HCT116 (cell line): ENCODE measurements at regions not wholly inside any gene's neighbourhood (a gene's known extent, or its start where the extent isn't known, plus 50 kb on each side); places are given as distances from the start of the nearest gene placed in this dataset.

ENCODE experiments used
- ATAC-seq: fragments of 200-7000 bp; cut with Tn5 transposase; 2 replicates; pipeline ENCODE4 v1.9.1; 2020; ENCODE audit warnings: mild to moderate bottlenecking, moderate library complexity
- BruUV-seq: library from RNA; stranded (reverse); fragments of 400-500 nt; replicated peaks from 2 replicates; lab custom pipeline; 2021; lab: Mats Ljungman, UMichigan
- CTCF ChIA-PET: fragments of 300-600 bp; sonication (Branson Sonifier 250); formaldehyde crosslinking; loops from one replicate; lab custom pipeline; 2021; ENCODE audit warnings: antibody characterized with exemption; lab: Charles Lee
- POLR2A ChIA-PET: fragments of 300-600, 350-600 bp; sonication (Branson Sonifier 250); formaldehyde crosslinking; loops from one replicate; lab custom pipeline; 2021; ENCODE audit warnings: antibody characterized with exemption; lab: Charles Lee
- RAD21 ChIA-PET, 2 experiments: fragments of 300-600 bp; sonication (Branson Sonifier 250); formaldehyde crosslinking; loops; one replicate each; lab custom pipeline; 2023; ENCODE audit warnings: low total read pairs in 2 of 2; ENCODE audit not compliant: uncharacterized antibody in 2 of 2, unreplicated experiment in 2 of 2, low non-redundant PET in 1 of 2; lab: Charles Lee
- DNase-seq: peaks from one replicate; pipeline ENCODE4 v3.0.0-alpha.2; 2010; ENCODE audit warnings: low read depth, low spot score
- H2AFZ ChIP-seq: fragments of 200-600 bp; shearing (Covaris generic), sonication (generic); 2 replicates; pipeline ENCODE4 v1.6.1; 2017; ENCODE audit warnings: low read depth, mixed run types, mixed read lengths, antibody characterized with exemption, low read length; ENCODE audit not compliant: poor library complexity, severe bottlenecking
- H3K27ac ChIP-seq: 2 replicates; pipeline ENCODE4 v1.5.1; 2012; ENCODE audit warnings: low read depth, low read length
- H3K27me3 ChIP-seq: fragments of 200-600 bp; sonication (generic); 2 replicates; pipeline ENCODE4 v1.6.1; 2016; ENCODE audit warnings: mixed run types, low read length, mixed read lengths; ENCODE audit not compliant: insufficient read depth
- H3K36me3 ChIP-seq, 2 experiments: fragments of 200-500 bp in 1 of 2; fragments of 200-600 bp in 1 of 2; sonication (Bioruptor generic) in 1 of 2; sonication (generic) in 1 of 2; 2 replicates each; pipeline versions ENCODE4 v1.5.1 to v1.6.1; 2014 to 2016; ENCODE audit warnings: low read length in 2 of 2, inconsistent platforms in 1 of 2, mixed read lengths in 1 of 2, mixed run types in 1 of 2; ENCODE audit not compliant: insufficient read depth in 2 of 2, control insufficient read depth in 1 of 2
- H3K4me1 ChIP-seq, 2 experiments: fragments of 200-600 bp in 1 of 2; sonication (generic) in 1 of 2; 2 replicates each; pipeline versions ENCODE4 v1.5.1 to v1.6.1; 2012 to 2017; ENCODE audit warnings: low read length in 2 of 2, inconsistent platforms in 1 of 2, mild to moderate bottlenecking in 1 of 2, mixed read lengths in 1 of 2, mixed run types in 1 of 2, moderate library complexity in 1 of 2; ENCODE audit not compliant: insufficient read depth in 2 of 2, control insufficient read depth in 1 of 2
- H3K4me2 ChIP-seq: fragments of 200-600 bp; sonication (generic); 2 replicates; pipeline ENCODE4 v1.6.1; 2017; ENCODE audit warnings: mixed run types, low read length, mixed read lengths
- H3K4me3 ChIP-seq, 2 experiments: fragments of 200-600 bp in 1 of 2; sonication (generic) in 1 of 2; replicated peaks in 1 of 2; 2 replicates each; pipeline ENCODE4 v1.5.1; 2011 to 2016; ENCODE audit warnings: low read length in 2 of 2, control low read depth in 1 of 2, low read depth in 1 of 2, mild to moderate bottlenecking in 1 of 2, mixed read lengths in 1 of 2, mixed run types in 1 of 2
- H3K79me2 ChIP-seq: fragments of 200-600 bp; sonication (generic); 2 replicates; pipeline ENCODE4 v1.6.1; 2017; ENCODE audit warnings: mild to moderate bottlenecking, mixed run types, low read length, moderate library complexity, mixed read lengths; ENCODE audit not compliant: insufficient read depth
- H3K9ac ChIP-seq: fragments of 200-600 bp; sonication (generic); 2 replicates; pipeline ENCODE4 v1.6.1; 2016; ENCODE audit warnings: low read length, mixed read lengths
- H3K9me2 ChIP-seq: fragments of 200-600 bp; sonication (generic), shearing (Covaris generic); 2 replicates; pipeline ENCODE4 v1.6.1; 2017; ENCODE audit warnings: mixed run types, mild to moderate bottlenecking, moderate library complexity; ENCODE audit not compliant: insufficient read depth
- H3K9me3 ChIP-seq, 2 experiments: fragments of 200-500 bp in 1 of 2; fragments of 200-600 bp in 1 of 2; sonication (Bioruptor generic) in 1 of 2; sonication (generic) in 1 of 2; 2 replicates each; pipeline ENCODE4 v1.6.1; 2014 to 2017; ENCODE audit warnings: low read length in 2 of 2, mixed read lengths in 2 of 2, inconsistent platforms in 1 of 2, low read depth in 1 of 2, mild to moderate bottlenecking in 1 of 2, mixed run types in 1 of 2, moderate library complexity in 1 of 2; ENCODE audit not compliant: control insufficient read depth in 1 of 2, insufficient read depth in 1 of 2
- H4K20me1 ChIP-seq: fragments of 200-600 bp; sonication (generic), shearing (Covaris generic); 2 replicates; pipeline ENCODE4 v1.6.1; 2017; ENCODE audit warnings: mixed run types, mild to moderate bottlenecking, moderate library complexity; ENCODE audit not compliant: insufficient read depth
- ATF3 ChIP-seq: IDR thresholded peaks from 2 replicates; pipeline ENCODE4 v1.6.1; 2012
- CBX3 ChIP-seq: IDR thresholded peaks from 2 replicates; pipeline ENCODE4 v1.6.1; 2012; ENCODE audit warnings: low read depth
- CEBPB ChIP-seq: IDR thresholded peaks from 2 replicates; pipeline ENCODE4 v1.6.1; 2012; ENCODE audit warnings: low read depth
- ELF1 ChIP-seq: IDR thresholded peaks from 2 replicates; pipeline ENCODE4 v1.6.1; 2012; ENCODE audit warnings: low read depth, borderline replicate concordance
- MAX ChIP-seq: IDR thresholded peaks from 2 replicates; pipeline ENCODE4 v1.6.1; 2012
- POLR2A ChIP-seq: IDR thresholded peaks from 2 replicates; pipeline ENCODE4 v1.7.0; 2011; ENCODE audit warnings: borderline replicate concordance; ENCODE audit not compliant: insufficient read depth, insufficient read length; ENCODE audit errors: extremely low read depth
- SRF ChIP-seq: IDR thresholded peaks from 2 replicates; pipeline ENCODE4 v1.6.1; 2012; ENCODE audit warnings: low read depth
- YY1 ChIP-seq: IDR thresholded peaks from 2 replicates; pipeline ENCODE4 v1.6.1; 2011; ENCODE audit warnings: low read length, low read depth, moderate library complexity, mild to moderate bottlenecking; ENCODE audit not compliant: insufficient replicate concordance; ENCODE audit errors: extremely low read depth
- ZFX ChIP-seq: fragments of 450-650 bp; IDR thresholded peaks from 2 replicates; pipeline ENCODE4 v1.6.1; 2017
- ZNF274 ChIP-seq: fragments of 200-500 bp; sonication (Bioruptor generic); IDR thresholded peaks from 2 replicates; pipeline ENCODE4 v1.6.1; 2014; ENCODE audit warnings: mild to moderate bottlenecking, low read depth, low read length, inconsistent platforms
- intact Hi-C: fragments of 100-400 bp; cut with micrococcal nuclease; formaldehyde crosslinking; loops from 2 replicates; pipeline ENCODE4 v1.10.0; 2022
- TF ChIP-seq, protein P1 (sequence below): IDR thresholded peaks from 2 replicates; pipeline ENCODE4 v1.6.1; 2011; ENCODE audit warnings: mild to moderate bottlenecking, low read length, moderate library complexity; ENCODE audit not compliant: insufficient replicate concordance; ENCODE audit errors: extremely low read depth
- TF ChIP-seq, protein P2 (sequence below): IDR thresholded peaks from 2 replicates; pipeline ENCODE4 v1.6.1; 2012; ENCODE audit warnings: low read depth

DNA sequence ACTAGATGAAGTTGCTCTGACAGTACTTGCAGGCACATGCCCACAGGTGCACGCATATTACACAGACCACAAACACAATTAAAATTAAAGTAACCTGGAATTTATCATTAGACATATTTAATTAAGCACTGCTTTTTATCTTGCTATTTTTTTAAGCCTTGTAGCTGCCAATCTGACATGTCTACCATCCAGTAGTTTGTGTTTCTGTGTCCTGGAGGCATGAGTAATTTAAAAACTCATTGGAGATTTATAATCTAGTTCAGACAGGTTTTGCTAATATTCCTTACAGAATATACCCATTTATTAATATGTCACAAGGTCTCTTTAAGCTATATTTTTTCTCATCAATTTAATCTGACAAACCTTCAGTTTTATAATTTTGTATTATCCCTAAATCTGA, 445.0 kb upstream of the KLF6 start:
- no peak for ATAC-seq
- ChIA-PET RAD21 (no interaction called here), CTCF (no interaction called here), POLR2A (no interaction called here)
- no peak overlapping the region for H3K9ac ChIP-seq
- H3K4me2 ChIP-seq: no peak overlapping the region
- H3K27me3 ChIP-seq: no peaks in the 10 kb centered on the region
- H3K36me3 ChIP-seq: no peaks in the 10 kb centered on the region
- H2AFZ ChIP-seq: no peak overlapping the region
- intact Hi-C loops: no loop called here
- TF ChIP-seq ZFX (no peak), CBX3 (no peak), ATF3 (no peak), CEBPB (no peak), SRF (no peak), YY1 (no peak), ELF1 (no peak)
- TF ChIP-seq, protein P1, sequence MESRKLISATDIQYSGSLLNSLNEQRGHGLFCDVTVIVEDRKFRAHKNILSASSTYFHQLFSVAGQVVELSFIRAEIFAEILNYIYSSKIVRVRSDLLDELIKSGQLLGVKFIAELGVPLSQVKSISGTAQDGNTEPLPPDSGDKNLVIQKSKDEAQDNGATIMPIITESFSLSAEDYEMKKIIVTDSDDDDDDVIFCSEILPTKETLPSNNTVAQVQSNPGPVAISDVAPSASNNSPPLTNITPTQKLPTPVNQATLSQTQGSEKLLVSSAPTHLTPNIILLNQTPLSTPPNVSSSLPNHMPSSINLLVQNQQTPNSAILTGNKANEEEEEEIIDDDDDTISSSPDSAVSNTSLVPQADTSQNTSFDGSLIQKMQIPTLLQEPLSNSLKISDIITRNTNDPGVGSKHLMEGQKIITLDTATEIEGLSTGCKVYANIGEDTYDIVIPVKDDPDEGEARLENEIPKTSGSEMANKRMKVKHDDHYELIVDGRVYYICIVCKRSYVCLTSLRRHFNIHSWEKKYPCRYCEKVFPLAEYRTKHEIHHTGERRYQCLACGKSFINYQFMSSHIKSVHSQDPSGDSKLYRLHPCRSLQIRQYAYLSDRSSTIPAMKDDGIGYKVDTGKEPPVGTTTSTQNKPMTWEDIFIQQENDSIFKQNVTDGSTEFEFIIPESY: no peak
- no peaks in the 10 kb centered on the region for H3K9me2 ChIP-seq
- no peaks in the 10 kb centered on the region for H3K4me1 ChIP-seq
- H3K79me2 ChIP-seq: no peaks in the 10 kb centered on the region
- no peaks in the 10 kb centered on the region for H3K9me3 ChIP-seq
- H3K27ac ChIP-seq: no peak overlapping the region
- H4K20me1 ChIP-seq: no peaks in the 10 kb centered on the region
- no TSS peak for BruUV-seq
- no peak overlapping the region for H3K4me3 ChIP-seq
- no peak for DNase-seq

- Histone ChIP-seq H3K4me1 (no peaks in the 10 kb centered on the region), H3K79me2 (no peaks in the 10 kb centered on the region), H3K4me2 (no peak overlapping the region), H3K9ac (no peak overlapping the region), H4K20me1 (no peaks in the 10 kb centered on the region), H3K9me2 (no peaks in the 10 kb centered on the region), H3K9me3 (no peaks in the 10 kb centered on the region), H2AFZ (no peak overlapping the region), H3K27me3 (no peaks in the 10 kb centered on the region), H3K36me3 (no peaks in the 10 kb centered on the region), H3K4me3 (no peak overlapping the region), H3K27ac (no peak overlapping the region)
- BruUV-seq: no TSS peak
- no peak for DNase-seq
- ChIA-PET POLR2A (no interaction called here), RAD21 (no interaction called here), CTCF (no interaction called here)
- ATAC-seq: no peak
- intact Hi-C loops: no loop called here
- TF ChIP-seq, protein P2, sequence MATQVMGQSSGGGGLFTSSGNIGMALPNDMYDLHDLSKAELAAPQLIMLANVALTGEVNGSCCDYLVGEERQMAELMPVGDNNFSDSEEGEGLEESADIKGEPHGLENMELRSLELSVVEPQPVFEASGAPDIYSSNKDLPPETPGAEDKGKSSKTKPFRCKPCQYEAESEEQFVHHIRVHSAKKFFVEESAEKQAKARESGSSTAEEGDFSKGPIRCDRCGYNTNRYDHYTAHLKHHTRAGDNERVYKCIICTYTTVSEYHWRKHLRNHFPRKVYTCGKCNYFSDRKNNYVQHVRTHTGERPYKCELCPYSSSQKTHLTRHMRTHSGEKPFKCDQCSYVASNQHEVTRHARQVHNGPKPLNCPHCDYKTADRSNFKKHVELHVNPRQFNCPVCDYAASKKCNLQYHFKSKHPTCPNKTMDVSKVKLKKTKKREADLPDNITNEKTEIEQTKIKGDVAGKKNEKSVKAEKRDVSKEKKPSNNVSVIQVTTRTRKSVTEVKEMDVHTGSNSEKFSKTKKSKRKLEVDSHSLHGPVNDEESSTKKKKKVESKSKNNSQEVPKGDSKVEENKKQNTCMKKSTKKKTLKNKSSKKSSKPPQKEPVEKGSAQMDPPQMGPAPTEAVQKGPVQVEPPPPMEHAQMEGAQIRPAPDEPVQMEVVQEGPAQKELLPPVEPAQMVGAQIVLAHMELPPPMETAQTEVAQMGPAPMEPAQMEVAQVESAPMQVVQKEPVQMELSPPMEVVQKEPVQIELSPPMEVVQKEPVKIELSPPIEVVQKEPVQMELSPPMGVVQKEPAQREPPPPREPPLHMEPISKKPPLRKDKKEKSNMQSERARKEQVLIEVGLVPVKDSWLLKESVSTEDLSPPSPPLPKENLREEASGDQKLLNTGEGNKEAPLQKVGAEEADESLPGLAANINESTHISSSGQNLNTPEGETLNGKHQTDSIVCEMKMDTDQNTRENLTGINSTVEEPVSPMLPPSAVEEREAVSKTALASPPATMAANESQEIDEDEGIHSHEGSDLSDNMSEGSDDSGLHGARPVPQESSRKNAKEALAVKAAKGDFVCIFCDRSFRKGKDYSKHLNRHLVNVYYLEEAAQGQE: no peak
- TF ChIP-seq ATF3: no peak
- TF ChIP-seq MAX: no peak
- TF ChIP-seq, protein P1: no peak
- TF ChIP-seq POLR2A: no peak
- no peak for TF ChIP-seq ZNF274
Observed at GRCh38 chr10:4229106-4229505, 444.1 kb upstream of the KLF6 start.
